Middle frontal gyrus (tissue), 1 donor: ENCODE measurements at regions not wholly inside any gene's neighbourhood (a gene's known extent, or its start where the extent isn't known, plus 50 kb on each side); places are given as distances from the start of the nearest gene placed in this dataset.

Experiments
- DNase-seq: peaks from one replicate; pipeline ENCODE4 v3.0.0-alpha.2; 2015; ENCODE audit warnings: low spot score; ENCODE audit errors: extremely low spot score

DNA sequence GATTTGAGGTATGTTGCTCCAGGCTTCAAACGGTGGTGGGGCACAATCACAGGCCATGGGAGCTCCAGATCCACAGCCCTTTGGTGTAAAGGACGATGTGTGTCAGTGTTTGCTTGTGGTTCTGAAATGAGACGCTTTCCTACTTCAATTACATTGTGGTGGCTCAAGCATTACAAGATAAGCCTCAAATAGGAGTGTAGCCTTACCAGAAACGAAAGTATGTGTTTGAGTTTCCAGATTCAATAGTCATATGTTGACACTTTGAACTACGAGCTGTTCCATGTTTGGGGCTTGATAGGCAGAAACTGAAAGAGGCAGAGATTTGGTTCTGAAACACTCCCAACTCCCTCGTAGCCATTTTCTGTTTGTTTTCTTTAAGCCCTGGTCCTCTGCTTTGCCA, 187.1 kb downstream of the MYLK4 start:
- no peak for DNase-seq

DNA sequence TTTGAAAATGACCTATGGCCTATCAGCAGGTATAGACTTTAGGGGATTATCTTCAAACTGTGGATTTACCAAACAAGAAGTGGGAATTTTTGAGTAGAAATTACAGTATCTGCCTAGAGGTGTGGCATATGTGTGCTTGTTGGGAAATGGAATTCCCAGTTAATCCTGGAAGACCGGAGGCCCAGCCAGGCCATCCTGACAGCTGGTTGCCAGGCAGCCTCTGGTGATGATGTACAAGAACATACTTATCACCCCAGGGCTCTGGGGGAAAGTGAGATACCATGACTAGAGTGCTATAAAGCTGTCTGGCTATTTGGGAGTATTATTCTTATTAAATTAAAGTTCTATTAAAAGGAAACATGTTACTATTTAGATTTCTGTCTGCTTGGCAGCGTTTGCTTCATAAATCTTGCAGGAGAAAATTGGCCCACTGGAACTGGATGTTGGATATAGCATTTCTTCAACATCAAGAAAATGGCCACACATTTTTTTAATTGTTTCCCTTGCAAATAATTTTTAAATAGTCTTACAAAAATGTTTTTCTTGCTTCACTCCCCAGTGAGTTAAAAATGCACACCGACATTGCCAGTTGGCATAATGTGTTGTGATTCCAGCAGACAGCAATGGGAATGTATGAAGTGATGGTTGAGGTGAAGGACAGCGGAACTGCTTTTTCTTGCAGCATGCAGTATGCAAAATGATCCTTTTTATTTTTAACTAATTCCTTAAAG, 187.8 kb downstream of the MYLK4 start:
- DNase-seq, result no peak

DNA sequence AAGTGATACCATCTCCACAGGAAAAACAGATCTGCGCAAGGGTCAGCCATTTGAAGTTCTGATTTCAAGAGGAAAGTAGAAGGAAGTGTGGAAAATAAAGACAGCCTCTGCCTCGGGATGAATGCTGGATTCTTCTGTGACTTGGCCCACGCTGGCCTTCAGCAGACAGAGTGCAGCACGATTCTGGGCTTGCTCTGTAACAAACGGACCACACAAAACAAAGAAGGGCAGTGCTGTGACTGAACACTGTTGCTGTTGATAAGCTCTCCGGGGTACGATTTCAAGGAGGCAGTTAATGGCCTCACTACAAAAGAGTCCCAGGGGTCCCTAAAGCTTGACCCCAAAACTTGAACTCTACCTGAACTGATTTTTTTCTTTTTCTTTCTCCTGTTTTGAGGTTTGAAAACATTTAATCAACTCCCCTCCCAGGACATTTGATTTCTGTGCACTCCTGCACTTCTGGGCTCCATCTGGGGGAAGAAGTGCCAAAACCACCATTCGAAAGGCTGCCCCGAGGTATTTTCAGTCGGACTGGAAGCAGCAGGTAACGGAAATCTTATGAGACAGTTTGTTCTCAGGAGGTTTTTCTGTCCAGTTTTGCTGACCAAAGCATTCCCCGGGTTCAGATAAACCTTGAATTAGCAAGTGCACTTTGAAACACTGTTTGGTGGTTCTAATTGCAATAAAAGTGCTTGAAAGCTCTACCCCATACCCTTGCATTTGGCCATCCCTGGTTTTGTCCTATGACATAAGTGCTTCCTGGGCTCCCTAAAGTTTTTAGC, 189.6 kb downstream of the MYLK4 start:
- no peak for DNase-seq

DNA sequence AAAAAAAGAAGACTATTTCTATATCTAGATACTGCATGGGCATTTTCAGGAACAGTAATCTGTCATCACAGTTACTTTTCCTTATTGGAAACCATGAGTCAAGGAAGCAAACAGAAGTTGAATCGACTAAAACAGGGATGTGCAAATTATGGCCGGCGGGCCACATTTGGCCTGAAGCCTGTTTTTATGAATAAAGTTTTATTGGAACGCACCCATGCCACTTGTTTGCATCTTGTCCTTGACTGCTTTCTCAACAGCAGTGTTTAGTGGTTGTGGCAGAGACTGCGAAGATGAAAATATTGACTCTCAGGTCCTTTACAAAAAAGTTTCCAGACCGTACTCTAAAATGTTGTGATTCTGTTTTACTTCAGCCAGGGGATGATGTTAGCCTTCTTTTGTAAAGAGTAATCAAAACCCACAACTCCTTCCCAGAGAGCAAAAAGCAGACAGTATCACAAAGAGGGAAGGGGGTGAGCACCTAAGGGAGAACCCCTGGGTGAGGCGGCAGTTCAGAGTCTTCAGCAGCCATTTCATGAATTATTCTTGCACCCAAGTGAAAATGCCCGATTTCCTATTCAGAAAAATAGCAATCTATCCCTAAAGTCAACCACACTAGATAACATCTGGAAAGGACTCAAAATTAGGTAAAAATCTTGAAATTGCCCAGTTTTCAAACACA, 190.4 kb downstream of the MYLK4 start:
- DNase-seq, result no peak

DNA sequence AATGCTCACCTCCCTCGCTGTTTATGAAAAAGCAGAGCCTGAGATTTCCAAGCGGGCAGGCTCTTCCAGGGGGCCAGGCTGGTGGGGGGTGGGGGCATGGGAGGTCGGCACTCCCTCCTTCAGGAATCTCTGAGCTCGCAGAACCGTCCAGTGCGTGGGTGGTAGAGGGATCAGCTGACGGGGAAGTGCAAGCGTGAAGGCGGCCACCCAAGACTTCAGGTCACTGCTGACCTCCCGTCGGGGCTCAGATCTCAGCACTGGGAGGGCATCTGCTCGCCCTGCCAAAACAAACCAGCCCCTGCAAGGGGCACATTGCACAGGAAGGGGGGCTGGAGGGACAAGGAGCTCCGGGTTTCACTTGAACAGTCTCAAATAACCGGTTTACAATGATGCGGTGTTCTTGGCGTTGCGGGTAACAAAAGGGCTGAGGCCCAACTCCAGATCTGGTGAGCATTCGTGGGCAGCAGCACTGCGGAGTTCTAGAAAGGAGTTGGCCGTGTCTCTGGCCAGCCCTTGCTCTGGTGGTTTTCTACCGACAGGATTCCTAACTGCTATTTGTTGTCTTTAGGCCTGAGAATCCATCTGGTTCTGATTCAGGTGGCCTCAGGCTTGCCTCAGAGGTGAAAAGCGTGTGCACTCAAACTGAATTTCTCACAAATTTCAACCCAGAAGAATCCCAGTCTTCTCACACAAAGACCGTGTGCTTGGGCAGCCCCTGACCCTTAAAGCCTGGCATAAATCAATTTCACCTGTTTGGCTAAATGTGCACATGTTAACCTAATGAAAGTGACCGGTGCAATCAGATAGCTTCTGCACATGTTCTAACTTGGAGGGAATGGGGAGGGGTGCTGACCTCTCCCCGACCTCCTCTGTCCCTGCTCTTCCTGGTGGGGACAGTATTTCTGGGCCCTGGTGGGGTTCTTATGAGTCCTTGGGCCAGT, 191.6 kb downstream of the MYLK4 start:
- DNase-seq, result no peak

DNA sequence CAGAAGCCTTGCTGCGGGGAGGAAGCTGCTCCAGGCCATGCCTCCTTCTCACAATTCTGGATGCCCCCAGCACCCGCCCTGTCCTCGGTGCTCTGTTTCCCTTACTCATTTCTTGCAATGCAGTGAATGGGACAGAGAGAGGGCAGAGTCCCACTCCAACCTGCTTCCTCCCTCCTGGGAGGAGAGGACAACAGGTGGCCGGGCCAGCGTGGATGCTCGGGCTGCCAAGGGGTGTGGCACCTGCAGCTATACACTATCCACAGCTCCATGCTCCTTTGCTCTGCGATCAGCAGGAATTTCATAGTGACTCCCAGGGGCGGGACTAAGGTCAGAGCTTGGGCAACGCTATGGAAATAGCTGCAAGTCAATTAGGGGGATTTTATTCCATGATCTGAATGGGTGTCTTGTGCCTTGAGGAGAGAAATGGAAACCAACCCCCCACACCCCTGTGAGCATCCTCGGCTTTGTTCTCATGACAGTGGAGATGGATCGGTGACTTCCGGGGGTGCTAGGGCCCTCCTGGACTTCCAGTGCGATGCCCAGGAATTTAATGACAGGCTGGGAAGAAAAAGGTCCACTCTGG, 192.5 kb downstream of the MYLK4 start:
- DNase-seq, result no peak

DNA sequence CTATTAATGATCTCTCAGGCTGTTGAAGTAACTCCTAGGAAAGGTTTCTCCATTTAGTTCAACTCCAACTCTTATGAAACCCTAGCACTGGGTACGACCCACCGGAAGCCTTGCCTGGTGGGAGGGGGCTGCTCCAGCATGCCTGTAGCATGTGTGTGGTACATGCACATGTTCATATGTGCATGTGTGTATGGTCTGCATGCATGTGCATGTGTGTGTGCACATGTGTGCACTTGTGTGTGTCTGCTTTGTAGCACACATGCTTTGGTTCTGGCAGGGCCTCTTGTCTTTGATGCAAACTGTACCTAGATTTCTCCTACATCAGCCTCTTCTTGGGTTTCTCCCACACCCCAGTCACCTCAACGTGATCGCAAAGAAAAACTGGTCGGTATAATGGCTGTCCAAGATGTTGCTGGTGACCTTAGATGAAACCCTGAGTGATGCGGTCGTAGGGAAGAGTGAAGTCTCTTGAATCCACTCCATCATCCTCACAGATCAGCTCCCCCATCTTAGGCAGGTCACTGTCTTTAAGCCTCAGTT, 193.5 kb downstream of the MYLK4 start:
- DNase-seq, result no peak

DNA sequence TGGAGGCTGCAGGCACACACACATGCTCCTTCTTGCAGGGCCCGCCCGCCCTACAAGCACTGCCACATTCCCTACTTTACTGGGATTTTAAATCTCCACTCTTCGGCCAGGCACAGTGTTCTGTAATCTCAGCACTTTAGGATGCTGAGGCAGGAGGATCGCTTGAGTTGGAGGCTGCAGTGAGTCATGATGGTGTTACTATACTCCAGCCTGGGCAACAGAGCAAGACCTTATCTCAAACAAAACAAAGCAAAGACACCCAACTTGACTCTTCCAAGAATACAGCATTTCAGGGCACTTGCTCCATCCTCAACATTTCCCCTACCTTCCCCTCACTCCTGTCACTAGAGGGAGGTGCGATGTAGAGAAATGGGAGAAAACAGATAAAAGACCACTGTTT, 194.0 kb downstream of the MYLK4 start:
- no peak for DNase-seq

DNA sequence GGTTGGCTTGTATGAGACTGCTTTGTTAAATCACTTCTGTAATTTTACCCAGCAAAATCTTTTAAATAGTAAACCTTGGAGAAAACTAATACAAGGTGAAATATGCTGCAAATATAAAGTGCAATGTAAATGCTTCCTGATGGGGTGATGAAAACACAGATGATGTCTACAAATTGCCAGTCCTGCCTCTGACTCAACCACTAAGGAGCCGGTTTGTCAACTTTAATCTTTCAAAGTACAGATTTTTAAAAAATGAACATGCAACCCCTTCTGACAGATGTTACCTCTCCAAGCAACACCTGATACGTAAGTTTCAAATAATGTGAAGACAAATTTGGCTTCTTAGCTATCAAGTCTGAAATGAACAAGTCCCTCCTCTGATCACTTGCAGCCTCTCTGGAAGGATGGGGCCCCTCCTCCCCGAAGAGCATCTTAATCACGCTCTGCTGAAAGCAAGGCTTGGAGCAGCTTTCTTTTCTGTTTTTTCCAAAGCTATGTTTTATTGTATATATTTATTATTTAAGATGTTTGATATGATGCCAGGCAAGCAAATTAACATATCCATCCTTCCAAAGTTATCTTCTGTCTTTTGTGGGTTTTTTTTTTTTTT, 196.0 kb downstream of the MYLK4 start:
- DNase-seq, result no peak

DNA sequence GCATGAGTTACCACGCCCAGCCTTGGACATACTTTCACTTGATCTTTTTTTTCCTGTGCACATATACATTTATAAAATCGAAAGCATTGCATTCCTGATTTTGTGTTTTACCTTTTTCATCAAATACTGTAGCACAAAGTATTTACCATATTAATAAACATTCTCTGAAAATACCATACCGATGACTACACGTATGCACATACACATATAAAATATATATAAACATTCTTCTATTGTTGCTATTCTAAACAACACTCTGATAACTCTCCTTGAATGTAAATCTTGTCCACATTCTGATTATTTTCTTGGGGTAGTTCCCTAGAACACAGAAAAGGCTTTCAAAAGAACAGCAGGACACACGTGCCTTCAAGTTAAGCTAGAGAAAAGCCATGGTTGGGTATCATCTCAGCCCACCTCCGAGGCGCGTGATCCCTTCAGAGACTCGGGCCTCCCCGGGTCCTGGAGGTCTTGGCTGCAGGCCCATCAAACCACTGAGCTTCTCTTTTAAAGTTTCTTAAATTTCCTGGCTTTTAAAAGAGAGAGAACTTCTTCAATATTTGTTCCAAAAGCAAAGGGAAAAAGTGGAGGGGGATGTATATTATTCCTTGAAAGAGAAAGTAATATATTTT, 198.1 kb downstream of the MYLK4 start:
- DNase-seq, result no peak

DNA sequence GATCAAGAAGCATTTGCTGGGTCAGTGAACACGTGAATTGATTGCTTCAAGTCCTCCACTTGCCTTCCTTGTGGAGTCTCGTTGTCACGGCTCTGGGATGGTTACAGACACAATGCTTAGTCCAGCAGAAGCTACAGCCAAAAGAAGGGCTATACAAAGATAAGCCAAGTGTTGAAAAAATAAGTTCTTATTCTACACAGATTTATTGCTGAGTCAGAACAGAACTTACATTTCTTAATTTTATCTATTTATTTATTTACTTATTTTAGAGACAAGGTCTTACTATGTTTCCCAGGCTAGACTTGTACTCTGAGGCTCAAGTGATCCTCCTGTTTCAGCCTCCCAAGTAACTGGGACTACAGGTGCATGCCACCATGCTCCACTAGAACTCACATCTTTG, 199.0 kb downstream of the MYLK4 start:
- DNase-seq, result no peak

DNA sequence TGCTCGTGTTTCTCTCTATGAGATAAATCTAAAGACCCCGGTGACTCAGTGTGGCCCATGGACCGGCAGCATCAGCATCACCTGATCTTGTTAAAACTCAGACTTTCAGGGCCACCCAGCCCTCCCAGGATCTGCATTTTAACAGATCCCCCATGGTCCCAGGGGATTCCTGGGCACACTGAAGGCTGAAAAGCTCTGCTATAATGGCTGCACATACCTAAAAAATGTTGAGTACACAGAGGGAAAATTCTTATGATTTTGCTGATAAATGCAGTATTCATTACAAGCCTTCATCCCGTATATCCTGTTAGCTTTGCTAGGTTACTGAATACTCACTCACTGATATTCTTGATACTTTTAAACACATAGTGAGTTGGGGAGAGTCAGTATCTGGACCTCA, 200.5 kb downstream of the MYLK4 start:
- DNase-seq, result no peak

DNA sequence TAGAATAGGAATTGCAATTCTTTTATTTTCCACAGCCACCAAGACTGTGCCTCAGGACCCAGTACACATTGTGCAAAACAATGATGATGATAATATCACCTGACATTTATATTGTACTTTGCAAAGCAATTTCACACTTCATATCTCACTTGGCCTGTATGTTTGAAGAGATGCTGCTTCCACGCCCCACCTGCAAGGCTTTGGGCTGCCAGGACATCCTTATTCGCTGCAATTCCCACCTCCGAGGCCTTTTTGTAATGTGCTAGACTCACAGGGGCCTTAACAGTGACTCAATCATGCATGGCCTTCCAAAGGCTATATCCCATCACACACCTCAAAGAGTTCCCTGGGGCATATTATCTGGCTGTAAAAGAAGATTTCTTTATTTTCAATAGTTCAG, 200.9 kb downstream of the MYLK4 start:
- no peak for DNase-seq

DNA sequence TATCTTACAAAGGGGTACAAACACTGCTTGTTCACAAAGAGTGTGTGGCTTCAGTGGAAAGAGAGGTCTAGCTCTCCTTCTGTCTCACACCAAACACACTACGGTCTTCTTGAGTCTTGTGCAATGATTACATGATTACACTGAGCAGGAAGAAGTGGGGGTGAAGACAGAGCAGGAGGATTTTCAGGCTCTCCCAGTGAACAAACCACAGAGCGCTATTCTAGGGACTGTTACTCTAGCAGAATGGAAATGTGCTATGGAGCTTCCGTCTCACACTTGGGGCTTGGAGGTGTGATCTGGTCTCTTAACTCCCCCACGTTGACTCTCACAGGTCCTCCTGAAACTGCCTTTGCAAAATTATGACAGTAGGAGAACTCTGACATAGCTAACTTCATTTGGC, 203.4 kb downstream of the MYLK4 start:
- DNase-seq, result no peak

DNA sequence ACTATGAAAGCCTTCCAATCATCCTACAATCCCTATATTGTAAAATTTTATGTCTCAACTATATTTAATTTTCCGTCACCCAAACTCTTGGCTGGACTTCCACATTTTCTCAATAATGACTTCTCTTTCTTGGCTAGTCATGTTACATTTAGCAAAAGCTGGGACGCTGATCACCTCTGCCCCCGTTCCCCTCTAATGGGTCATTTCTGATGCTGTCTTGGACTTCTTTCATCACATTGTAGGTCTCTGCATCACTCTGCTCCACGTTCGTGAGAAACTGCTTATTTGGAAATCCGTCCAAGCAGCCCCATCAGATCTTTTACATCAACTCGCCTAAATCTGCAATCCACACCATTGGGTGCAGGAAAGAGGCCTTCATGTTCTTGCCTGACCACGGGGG, 203.8 kb downstream of the MYLK4 start:
- DNase-seq, result no peak

DNA sequence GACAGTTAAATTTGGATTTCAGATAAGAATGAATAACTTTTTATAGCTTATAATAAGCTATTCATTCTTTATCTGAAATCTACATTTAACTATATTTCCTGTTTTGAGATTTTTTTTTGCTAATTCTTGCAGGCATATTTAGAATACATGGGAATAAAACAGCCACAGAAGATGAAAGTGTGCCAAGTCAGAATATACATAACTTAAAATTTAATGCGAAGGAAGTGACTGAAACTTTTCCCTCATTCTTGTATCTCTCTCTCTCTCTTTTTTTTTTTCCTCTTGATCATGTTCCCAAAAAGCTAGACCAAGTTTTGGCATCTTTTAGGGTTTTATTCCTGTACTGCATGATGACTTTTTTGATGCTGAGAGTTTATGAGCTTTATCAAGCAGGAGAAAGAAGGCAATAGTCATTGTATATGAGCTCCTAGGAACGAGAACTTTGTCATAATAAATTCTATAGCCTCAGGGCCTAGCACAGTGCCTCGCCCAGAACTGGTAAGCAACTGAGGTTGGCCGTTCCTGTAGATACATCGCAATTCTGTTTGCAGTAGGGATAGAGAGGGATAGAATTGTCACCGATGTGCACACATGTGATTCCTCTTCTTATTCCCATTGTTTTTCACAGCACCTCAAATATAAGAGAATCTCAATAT, 205.2 kb downstream of the MYLK4 start:
- no peak for DNase-seq

DNA sequence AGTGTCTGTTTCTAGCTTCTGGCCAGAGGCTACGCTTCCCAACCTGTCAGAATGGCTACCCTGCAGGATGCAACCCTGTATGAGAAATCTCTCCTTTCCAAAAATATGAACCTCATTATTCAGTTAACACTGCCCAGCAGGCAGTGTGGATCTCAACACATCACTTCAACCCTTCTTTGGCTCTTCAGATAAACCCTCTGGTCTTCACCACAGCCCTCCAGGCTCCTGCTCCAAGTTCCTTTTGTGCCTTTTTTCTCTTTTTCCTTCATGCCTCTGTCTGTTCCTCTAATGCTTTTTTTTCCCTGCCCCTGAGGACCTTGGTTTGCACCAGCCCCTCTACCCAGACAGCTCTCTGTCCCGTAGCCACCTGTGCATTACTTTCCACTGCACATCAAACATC, 207.4 kb downstream of the MYLK4 start:
- no peak for DNase-seq

DNA sequence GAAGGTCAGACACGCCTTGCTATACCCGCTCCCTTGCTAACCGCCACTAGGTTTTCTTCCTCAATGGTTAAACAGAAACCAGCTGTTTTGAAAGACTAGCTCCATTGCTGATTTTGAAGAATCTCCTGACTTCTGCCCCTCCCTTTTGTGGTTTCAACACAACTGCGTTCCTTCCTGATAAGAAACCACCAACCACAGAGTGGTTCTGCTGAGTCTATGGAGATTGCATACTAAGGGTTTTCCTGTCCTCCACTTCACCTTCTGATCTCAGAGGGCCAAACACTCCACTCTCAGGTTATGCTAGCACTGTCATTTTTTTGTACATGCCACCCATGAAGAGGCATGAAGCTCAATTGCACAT, 207.9 kb downstream of the MYLK4 start:
- no peak for DNase-seq

DNA sequence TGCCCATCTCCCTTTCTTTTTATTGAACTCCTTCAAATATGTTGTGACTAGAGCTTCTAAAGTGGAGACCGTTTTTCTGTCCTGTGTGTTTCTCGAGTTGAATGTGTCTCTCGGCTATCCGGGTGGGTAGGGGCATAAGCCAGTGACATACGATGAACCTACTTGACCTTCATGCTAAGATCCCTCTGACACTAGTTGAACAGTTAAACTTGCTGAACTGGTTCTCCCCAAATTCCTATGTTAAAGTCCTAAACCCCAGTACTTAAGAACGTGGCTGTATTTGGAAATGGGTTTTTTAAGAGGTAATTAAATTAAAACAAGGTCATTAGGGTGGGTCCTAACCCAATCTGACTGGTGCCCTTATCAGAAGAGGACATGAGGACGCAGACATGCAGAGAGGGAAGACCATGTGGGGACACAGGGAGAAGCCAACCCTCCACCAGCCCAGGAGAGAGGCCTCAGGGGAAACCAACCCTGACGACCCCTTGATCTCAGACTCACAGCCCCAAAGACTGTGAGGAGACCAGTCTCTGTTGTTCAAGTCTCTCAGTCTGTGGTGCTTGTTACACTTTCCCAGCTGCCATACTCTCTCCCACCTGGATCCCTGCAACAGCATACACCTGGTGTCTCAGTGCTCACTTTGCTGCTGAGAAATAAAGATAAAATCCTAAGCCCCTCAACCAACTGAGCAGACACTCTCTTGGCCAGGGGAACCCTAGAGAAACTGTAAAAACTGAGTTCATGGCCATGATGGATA, 208.4 kb downstream of the MYLK4 start:
- DNase-seq, result no peak
